Fibroblast of lung (primary cell): ENCODE measurements at regions not wholly inside any gene's neighbourhood (a gene's known extent, or its start where the extent isn't known, plus 50 kb on each side); places are given as distances from the start of the nearest gene placed in this dataset.

Experiments used
- DNase-seq, 2 donors: peaks; one replicate each; pipeline versions ENCODE4 v3.0.0 to v3.0.0-alpha.2; 2010; ENCODE audit warnings: low read depth in 2 of 2
- H2AFZ ChIP-seq: 2 replicates; pipeline ENCODE4 v1.5.1; 2012; ENCODE audit warnings: low read length, control low read depth, inconsistent platforms
- H3K27ac ChIP-seq: 2 replicates; pipeline ENCODE4 v1.5.1; 2011; ENCODE audit warnings: low read length, control low read depth; ENCODE audit not compliant: insufficient read depth
- H3K27me3 ChIP-seq: 2 replicates; pipeline ENCODE4 v1.5.1; 2011; ENCODE audit warnings: mild to moderate bottlenecking, low read length; ENCODE audit not compliant: control insufficient read depth, insufficient read depth
- H3K36me3 ChIP-seq: 2 replicates; pipeline ENCODE4 v1.5.1; 2011; ENCODE audit warnings: low read length; ENCODE audit not compliant: control insufficient read depth, insufficient read depth
- H3K4me1 ChIP-seq: 2 replicates; pipeline ENCODE4 v1.5.1; 2011; ENCODE audit warnings: low read length; ENCODE audit not compliant: control insufficient read depth, insufficient read depth; ENCODE audit errors: extremely low read depth
- H3K4me2 ChIP-seq: 2 replicates; pipeline ENCODE4 v1.5.1; 2011; ENCODE audit warnings: low read length, control low read depth; ENCODE audit not compliant: insufficient read depth; ENCODE audit errors: extremely low read depth
- H3K4me3 ChIP-seq, 4 experiments: fragments of 200-600 bp in 1 of 4; sonication (generic) in 1 of 4; replicated peaks in 1 of 4; 2 replicates each; pipeline ENCODE4 v1.5.1; 2011 to 2016; ENCODE audit warnings: low read length in 4 of 4, low read depth in 3 of 4, mild to moderate bottlenecking in 3 of 4, control low read depth in 2 of 4, inconsistent platforms in 1 of 4, mixed read lengths in 1 of 4; ENCODE audit not compliant: insufficient read depth in 1 of 4; ENCODE audit errors: control extremely low read depth in 1 of 4
- H3K79me2 ChIP-seq: 2 replicates; pipeline ENCODE4 v1.5.1; 2012; ENCODE audit warnings: mild to moderate bottlenecking, low read length, inconsistent platforms; ENCODE audit not compliant: control insufficient read depth, insufficient read depth
- H3K9ac ChIP-seq: 2 replicates; pipeline ENCODE4 v1.5.1; 2011; ENCODE audit warnings: mild to moderate bottlenecking, low read length, control low read depth; ENCODE audit not compliant: insufficient read depth
- H3K9me3 ChIP-seq: 2 replicates; pipeline ENCODE4 v1.5.1; 2012; ENCODE audit warnings: low read depth, low read length; ENCODE audit not compliant: control insufficient read depth, insufficient read depth
- H4K20me1 ChIP-seq: 2 replicates; pipeline ENCODE4 v1.5.1; 2011; ENCODE audit warnings: low read length; ENCODE audit not compliant: control insufficient read depth, insufficient read depth; ENCODE audit errors: extremely low read depth
- EZH2 ChIP-seq: IDR thresholded peaks from 2 replicates; pipeline ENCODE4 v1.5.1; 2012; ENCODE audit warnings: low read length, control low read depth, mild to moderate bottlenecking; ENCODE audit errors: missing control alignments
- TF ChIP-seq, protein P1 (sequence below), 2 donors: IDR thresholded peaks in 1 of 2; conservative IDR thresholded peaks in 1 of 2; 1 replicate in 1 of 2; 2 replicates in 1 of 2; pipeline ENCODE4 v1.5.1; 2011 to 2012; ENCODE audit warnings: low read length in 2 of 2, control low read depth in 1 of 2, inconsistent platforms in 1 of 2, low read depth in 1 of 2, mild to moderate bottlenecking in 1 of 2

DNA sequence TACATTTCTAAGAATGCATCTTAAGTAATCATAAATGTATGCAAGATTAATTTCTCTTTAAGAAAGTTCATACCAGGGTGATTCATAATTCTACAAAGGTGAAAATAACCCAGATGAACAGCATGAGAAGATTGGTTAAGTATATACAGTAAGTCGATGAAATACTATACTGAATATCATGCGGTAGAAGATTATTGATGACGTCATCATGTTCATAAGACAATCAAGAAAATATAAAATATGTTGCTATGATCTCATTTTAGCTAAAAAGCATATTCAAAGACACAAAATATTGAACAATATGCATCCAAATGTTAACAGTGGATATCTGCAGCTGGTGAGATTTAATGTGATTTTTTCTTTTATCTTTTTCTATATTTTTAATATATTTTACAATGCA, 312.0 kb upstream of the FGF13 start:
- no peak overlapping the region for H3K4me3 ChIP-seq

GRCh38 chrX:139020801-139021200, 309.3 kb upstream of the FGF13 start:
- Histone ChIP-seq H3K36me3 (no peaks in the 10 kb centered on the region), H3K27ac (no peak overlapping the region), H3K4me1 (no peaks in the 10 kb centered on the region), H3K9me3 (no peaks in the 10 kb centered on the region), H3K27me3 (no peaks in the 10 kb centered on the region), H3K79me2 (no peaks in the 10 kb centered on the region), H3K4me3 (no peak overlapping the region), H4K20me1 (no peaks in the 10 kb centered on the region), H3K4me2 (no peak overlapping the region), H3K9ac (no peak overlapping the region), H2AFZ (no peak overlapping the region)
- TF ChIP-seq, protein P1, sequence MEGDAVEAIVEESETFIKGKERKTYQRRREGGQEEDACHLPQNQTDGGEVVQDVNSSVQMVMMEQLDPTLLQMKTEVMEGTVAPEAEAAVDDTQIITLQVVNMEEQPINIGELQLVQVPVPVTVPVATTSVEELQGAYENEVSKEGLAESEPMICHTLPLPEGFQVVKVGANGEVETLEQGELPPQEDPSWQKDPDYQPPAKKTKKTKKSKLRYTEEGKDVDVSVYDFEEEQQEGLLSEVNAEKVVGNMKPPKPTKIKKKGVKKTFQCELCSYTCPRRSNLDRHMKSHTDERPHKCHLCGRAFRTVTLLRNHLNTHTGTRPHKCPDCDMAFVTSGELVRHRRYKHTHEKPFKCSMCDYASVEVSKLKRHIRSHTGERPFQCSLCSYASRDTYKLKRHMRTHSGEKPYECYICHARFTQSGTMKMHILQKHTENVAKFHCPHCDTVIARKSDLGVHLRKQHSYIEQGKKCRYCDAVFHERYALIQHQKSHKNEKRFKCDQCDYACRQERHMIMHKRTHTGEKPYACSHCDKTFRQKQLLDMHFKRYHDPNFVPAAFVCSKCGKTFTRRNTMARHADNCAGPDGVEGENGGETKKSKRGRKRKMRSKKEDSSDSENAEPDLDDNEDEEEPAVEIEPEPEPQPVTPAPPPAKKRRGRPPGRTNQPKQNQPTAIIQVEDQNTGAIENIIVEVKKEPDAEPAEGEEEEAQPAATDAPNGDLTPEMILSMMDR (conservative IDR thresholded peaks at IDR 0.05 in 1 of 2, IDR thresholded peaks at IDR 0.05 in 1 of 2; ENCODE audit: low read depth in 1 of 2, low read length in 2 of 2): no peak
- no peak for TF ChIP-seq EZH2
- peak in 1 of 2 donors; percentile 1 for DNase-seq

More for the DNA sequence above, 312.0 kb upstream of the FGF13 start:
- no peaks in the 10 kb centered on the region for H3K79me2 ChIP-seq
- no peaks in the 10 kb centered on the region for H3K27me3 ChIP-seq
- no peaks in the 10 kb centered on the region for H3K4me1 ChIP-seq
- H2AFZ ChIP-seq: no peak overlapping the region
- H3K9ac ChIP-seq: no peak overlapping the region
- TF ChIP-seq, protein P1 (conservative IDR thresholded peaks at IDR 0.05 in 1 of 2, IDR thresholded peaks at IDR 0.05 in 1 of 2; ENCODE audit: low read depth in 1 of 2, low read length in 2 of 2): no peak
- TF ChIP-seq EZH2: no peak
- H3K36me3 ChIP-seq: no peaks in the 10 kb centered on the region
- no peaks in the 10 kb centered on the region for H4K20me1 ChIP-seq
- no peak overlapping the region for H3K27ac ChIP-seq
- H3K9me3 ChIP-seq: no peaks in the 10 kb centered on the region
- DNase-seq: no peak
- no peak overlapping the region for H3K4me2 ChIP-seq

DNA sequence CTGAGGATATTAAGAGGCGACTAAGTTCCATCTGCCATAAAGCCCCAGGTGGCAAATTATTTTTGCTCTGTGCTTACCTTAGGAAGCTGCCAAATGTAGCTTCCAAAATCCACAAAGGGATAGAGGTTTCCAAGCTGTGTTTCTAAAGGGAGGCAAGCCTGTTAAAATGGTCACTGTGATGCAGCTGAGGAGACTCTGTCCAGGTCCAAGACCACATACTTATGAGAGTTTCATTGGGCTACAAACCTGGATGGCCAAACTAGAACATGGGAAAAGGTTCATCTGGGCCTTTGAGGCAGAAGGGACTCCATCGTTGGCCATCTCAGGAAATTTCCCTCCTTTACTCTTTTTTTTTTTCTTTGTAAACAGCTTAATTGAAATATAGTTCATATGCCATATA, 306.9 kb upstream of the FGF13 start:
- DNase-seq: no peak
- Histone ChIP-seq H3K9me3 (no peaks in the 10 kb centered on the region), H3K27me3 (no peaks in the 10 kb centered on the region), H3K4me2 (no peak overlapping the region), H3K4me3 (no peak overlapping the region), H4K20me1 (no peaks in the 10 kb centered on the region), H3K27ac (no peak overlapping the region), H3K9ac (no peak overlapping the region), H3K36me3 (no peaks in the 10 kb centered on the region), H2AFZ (no peak overlapping the region), H3K4me1 (no peaks in the 10 kb centered on the region), H3K79me2 (no peaks in the 10 kb centered on the region)
- no peak for TF ChIP-seq EZH2
- TF ChIP-seq, protein P1 (conservative IDR thresholded peaks at IDR 0.05 in 1 of 2, IDR thresholded peaks at IDR 0.05 in 1 of 2; ENCODE audit: low read depth in 1 of 2, low read length in 2 of 2): no peak
